Fibroblast of peridontal ligament (primary cell): ENCODE measurements at regions not wholly inside any gene's neighbourhood (a gene's known extent, or its start where the extent isn't known, plus 50 kb on each side); places are given as distances from the start of the nearest gene placed in this dataset.
"Not testable (repeated sequence)": the region's sequence is repeated elsewhere in the genome, so short reads cannot be mapped to it uniquely, and the experiment has no call there.

ENCODE experiments used
- DNase-seq: peaks from one replicate; pipeline ENCODE4 v3.0.0-alpha.2; 2010; ENCODE audit errors: extremely low read depth

DNA sequence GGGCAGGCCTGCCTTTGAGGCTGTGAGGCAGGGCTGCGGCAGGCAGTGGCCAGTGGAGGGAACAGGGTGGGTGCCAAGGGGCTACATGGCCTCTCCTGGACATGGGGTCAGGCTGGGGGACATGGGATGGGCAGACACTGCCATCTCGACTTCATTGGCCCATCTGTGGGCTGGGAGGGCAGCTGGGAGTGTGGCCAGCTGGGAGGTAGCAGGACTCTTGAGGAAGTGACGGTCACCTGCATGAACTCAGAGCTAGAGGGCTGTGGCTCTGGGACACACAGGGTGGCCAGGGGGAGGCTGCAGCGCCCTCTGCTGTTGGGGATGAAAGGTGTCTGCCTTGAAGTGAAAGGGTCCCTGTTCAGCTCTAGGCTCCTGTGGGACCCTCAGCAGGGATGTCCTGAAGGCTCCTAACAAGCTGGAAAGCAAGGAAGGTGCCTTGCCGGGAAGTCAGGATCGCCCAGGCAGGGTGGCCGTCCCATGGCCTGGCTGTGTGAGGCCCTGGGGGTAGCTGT is 244.0 kb downstream of the ANKRD30B start:
- DNase-seq, result not testable (repeated sequence)

DNA sequence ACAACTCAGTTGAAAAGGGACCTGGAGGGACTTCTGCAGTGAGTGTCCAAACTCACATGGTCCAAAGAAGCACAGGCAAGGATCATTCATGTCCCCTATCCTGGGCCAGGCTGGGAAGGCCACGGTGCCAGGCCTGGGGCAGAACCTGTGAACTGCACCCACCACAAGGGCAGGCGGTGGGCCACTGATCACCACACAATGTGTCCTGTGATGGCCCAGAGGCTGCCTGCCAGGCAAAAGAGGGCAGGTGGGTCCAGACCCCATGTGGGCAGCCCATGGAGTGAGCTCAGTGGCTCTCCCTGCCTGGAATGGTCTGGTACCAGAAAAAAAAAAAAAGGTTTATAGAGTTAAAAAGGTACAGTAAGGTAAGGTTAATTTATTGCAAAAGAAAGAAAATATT is 244.8 kb downstream of the ANKRD30B start:
- not testable (repeated sequence) for DNase-seq

- not testable (repeated sequence) for DNase-seq
These were observed 247.1 kb downstream of the ANKRD30B start for GRCh38 chr18:14995023-14995422.

DNA sequence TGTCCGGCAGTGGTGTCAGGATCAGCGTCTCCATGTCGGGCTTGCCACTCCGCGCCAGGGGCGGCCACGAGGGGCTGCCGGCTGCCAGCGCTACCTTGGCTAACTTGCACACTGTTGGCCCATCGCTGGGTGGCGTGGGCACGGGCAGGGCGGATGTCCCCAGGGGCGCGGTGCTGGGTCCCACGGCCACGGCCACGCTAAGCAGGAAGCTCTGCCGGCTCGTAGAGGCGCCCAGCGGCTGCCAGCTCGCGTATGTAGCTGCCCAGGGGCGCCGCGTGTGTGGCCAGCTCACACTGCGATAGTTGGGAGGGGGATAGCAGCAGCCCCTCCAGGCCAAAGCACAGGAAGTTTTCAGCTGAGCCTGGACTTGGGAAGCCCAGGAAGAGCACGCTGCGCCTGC is 249.4 kb downstream of the ANKRD30B start:
- no peak for DNase-seq

DNA sequence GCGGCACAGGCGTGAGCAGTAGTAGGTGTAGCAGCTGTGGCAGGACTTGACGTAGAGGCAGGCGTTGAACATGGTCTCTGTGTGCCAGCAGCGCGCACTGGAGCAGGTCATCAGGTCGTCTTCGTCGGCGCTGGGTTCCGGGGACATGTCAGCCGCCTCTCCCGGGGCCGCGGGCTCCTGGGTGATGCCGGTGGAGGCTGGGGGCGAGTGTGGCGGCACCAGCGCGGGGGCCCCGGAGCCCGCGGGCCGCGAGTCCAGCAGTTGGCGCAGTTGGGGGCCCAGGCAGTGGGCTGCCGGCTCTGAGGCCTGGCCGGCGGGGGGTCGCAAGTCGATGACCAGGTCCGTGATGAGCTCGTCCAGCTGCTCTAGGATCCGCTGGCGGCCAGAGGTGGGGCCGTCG is 249.9 kb downstream of the ANKRD30B start:
- not testable (repeated sequence) for DNase-seq

DNA sequence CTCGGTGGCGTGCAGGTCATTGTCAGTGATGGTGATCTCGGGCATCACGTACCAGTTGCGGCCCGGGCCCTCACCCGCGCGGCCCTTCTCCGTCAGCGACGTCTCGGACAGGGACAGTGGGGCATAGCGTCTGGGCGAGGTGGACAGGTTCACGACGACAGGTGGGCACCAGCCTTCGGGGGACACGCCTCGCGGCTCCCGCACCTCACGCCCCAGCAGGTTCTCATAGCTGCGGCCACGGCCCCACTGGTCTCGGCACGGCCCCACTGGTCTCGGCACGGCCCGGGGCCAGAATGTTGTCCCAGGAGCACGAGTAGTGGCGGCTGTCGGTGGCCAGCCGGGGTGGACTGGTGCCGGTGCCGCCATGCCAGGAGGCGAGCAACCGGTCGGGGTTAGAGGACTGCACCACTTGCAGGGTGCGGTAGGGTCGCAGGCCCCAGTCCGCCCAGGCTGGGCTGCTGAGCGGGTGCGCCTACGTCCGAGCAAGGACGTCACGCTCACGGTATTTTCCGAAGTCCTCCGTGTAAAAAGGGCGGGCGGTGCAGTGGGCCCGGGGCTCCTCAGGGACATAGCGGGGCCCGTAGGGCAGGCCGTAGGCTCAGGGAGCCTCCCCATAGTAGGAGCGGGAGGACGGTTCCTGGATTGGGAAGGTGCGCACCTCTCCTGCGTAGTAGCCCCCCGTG is 250.5 kb downstream of the ANKRD30B start:
- not testable (repeated sequence) for DNase-seq

GRCh38 chr18:14999085-14999975 is 251.4 kb downstream of the ANKRD30B start:
- no peak for DNase-seq

DNA sequence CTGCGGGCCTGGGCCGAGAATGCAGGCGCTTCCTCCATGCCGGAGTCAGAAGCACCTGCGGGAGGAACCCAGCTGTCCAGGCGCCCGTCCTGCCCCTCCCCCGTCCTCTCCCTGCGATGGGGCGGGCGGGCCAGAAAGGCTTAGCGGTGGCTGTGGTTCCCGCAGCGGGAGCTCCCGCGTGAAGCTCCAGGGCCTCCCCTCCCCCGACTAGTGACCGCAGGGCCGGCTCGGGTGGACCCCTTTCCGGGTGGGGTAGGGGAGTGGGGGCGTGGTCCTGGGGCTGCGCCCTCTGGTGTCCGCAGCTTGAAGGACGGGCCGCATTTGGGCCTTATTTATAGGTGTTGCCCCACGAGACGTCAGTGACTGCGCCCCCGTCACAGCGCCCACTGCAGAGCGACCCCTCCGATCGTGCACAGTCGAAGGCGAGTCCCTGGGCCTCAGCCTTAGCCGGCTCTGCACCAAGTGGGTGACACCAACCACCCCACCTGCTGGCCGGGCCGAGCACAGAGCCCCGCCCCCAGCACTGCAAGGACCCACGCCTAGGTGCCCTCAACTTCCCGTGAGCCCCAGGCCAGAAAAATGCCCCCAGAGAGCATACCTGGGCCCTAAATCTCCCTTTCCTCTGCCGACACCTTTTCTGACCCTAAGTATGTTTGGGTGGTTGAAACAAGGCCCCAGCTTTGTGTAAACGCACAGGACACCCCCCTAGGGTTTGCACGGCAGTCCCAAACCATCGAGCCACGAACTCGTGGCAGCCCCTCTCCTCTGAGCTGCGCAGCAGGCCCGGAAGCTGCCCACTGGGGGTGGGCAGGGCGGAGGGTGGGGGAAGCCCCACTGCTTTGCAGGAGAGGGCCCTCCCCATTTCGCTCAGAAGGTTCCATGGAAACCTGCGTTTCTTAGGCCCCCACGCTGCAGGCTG is 252.4 kb downstream of the ANKRD30B start:
- DNase-seq, result not testable (repeated sequence)

- DNase-seq, result not testable (repeated sequence)
These were observed 253.2 kb downstream of the ANKRD30B start for GRCh38 chr18:15001038-15001794.

DNA sequence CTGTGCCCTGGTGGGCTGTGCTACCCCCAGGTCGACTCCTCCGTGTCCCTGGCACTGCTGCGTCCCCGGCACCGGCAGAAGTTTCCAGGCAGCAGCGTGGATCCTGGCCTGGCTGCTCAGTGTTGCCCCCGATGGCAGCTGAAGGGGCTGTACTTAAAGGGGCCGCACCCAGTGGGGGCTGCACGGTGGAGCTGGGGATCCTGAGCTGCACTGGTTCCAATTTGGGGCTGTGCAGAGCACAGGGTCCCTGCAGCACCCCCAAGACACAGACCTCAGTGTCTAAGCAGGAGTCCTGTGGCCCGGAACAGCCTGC is 253.8 kb downstream of the ANKRD30B start:
- not testable (repeated sequence) for DNase-seq

DNA sequence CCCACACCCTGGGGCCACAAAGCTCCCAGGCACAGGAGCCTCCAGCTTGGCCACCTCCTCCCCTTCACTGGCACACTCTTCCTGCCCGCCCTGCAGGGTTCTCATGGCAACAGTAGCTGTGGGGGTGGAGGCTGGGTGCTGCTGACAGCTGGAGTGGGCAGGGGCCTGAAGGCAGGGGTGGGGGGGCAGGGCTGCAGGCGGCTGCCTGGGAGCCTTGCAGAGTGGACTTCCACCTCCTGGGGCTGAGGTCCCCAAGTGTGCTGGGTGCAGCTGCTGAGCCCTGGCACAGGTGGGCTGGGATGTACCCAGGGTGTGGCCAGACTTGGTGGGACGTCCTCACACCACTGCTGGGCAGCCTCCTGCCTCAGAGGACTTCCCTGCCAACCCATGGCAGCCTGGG is 254.8 kb downstream of the ANKRD30B start:
- not testable (repeated sequence) for DNase-seq

DNA sequence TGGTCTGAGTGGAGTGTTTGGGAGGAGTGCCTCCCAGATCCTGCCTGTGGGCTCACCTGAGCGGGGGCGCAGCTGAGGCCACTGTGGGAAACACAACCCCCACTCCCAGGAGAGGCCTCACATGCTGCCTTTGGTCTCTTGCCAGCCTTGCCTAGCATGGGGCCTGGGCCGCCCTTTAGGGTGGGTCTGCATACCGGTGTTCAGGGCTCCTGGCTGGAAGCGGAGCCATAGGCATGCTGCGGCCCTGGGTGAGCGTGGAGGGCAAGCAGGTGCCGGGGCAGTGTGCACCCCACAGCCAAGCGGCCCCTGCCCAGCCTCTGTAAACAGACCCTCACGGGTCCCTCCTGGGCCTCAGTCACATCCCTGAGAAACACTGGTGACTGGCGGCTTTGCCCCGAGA is 255.3 kb downstream of the ANKRD30B start:
- DNase-seq, result not testable (repeated sequence)

DNA sequence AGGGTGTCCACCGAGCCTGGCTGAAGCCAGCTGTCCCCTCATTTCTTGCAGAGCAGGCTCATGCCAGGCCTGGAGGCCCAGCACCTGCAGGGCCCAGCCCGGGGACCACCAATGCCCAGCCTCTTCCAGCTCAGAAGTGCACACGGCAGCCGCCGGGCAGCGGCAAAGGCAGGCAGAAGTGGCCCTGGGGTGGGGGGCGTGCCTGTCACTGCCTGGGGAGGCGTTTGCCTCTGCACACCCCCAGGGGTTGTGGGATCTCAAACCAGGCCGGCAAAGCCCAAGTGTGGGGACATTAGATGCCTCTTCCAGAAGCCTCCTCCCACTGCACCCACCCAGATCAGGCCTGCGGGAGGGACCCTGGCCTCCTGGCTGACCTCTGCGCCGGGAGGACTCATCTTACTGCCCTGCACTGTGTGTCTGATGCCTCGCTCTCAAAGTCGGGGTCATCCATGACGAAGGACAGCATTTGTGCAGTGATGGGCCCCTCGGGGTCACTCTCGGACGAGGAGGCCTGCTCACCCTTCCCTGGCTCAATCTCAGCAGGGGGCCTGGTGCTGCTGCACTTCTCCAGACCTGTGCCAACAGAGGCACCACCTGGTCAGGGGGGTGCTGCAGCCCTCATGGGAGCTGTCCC is 255.8 kb downstream of the ANKRD30B start:
- not testable (repeated sequence) for DNase-seq

- not testable (repeated sequence) for DNase-seq
These were observed 256.4 kb downstream of the ANKRD30B start for GRCh38 chr18:15004270-15004973.

DNA sequence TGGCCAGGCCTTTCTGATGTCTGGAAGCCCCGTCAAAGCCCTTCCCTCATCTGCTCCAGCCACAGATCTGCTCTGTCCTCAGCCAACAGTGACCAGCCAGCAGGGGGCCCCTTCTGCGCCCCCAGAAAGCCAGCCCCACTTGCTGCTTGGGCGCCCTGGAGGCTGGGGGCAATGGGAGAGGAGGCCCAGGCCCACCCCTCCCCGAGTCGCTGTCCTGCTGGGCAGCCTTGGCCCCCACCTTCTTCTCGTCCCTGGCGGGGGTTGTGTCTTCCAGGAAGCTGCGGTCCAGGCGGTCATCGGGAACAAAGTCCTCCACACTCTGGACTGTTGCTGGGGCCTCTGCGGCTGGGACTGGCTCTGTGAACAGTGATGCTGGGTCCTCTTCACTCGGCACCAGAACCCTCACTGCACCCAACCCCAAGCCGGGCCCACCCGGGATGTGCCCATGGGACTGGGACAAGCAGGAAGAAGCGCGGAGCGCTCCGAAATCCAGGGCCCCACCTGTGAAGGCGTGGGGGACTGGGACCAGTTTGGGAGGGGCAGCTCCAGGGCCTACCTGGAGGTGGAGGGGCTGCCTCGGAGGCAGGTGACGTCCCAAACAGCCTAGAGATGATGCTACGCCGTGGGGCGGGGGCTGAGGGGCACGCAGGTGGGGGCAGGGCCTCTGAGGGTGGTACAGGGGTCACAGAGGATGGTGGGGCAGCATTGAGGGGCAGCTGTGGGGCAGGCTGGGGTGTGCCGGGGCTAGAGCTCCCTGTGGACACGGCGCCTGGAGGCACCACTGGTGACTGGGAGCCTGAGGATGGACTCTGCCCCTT is 257.6 kb downstream of the ANKRD30B start:
- no peak for DNase-seq

DNA sequence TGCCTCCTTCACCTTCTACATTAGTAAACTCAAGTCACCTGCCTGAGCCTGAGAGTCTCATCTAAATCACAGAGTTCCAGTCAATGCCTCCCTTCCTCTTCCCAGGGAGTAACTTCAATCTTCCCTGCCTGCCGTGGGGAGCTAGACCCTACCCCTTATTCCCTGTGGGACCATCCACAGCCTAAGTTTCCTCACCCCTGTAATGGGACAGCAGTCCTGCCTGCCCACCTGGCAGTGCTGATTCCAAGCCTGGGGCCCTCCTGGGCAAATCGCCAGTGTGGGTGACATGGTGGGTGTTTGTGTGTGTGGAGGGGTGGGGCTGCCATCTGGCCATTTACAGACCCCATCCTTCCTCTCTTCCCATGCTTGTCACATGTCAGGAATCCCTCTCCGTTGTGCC is 258.6 kb downstream of the ANKRD30B start:
- not testable (repeated sequence) for DNase-seq

GRCh38 chr18:15026041-15026440 is 278.1 kb downstream of the ANKRD30B start:
- DNase-seq, result not testable (repeated sequence)

DNA sequence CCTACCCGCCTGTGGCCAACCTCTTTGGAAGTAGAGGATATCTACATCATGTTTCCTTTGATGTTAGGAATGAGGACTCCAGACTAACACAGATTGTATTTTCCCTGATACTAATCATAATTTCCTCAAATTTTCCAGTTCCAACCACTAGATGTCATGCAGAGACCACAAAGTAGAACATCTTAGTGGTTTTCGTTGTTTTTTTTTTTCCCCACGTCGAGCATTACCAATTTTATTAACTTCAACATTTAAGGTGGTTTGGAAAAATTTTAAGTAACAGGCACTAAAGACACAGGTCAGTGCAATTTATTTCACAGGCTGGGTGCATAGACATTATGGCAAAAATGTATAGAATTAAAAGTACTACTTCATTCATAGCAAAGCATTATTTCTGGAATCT is 280.1 kb downstream of the ANKRD30B start:
- DNase-seq, result peak; percentile 31

GRCh38 chr18:15060279-15060880 is 312.4 kb downstream of the ANKRD30B start:
- not testable (repeated sequence) for DNase-seq
